ENCODE measurements at regions not wholly inside any gene's neighbourhood (a gene's known extent, or its start where the extent isn't known, plus 50 kb on each side); places are given as distances from the start of the nearest gene placed in this dataset.

DNA sequence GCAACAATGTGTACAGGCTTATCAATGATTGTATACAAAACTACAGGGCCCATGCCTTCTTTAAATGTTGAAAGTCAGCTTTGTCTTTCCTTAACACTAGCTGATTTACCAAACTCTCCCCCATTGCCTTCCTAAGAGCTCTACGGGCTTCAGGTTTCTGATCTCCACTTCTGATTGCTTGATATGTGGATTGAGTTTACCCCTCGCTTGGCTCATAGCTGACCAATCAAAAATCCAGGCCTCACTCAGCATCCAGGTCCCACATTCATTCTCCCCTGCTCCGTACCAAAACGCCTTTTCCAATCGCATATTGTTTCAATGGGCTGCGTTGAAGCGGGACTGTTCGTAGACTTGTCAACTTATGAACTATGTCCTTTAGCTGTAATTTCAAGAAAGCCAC is 195.1 kb upstream of the TOX3 start:
- no peak for TF ChIP-seq CTCF (optimal IDR thresholded peaks at IDR 0.05 in 1 of 3, IDR thresholded peaks at IDR 0.05 in 1 of 3, conservative IDR thresholded peaks at IDR 0.05 in 1 of 3; ENCODE audit: extremely low read depth in 1 of 3, insufficient read depth in 2 of 3, low read length in 3 of 3)
- TF ChIP-seq EZH2 (IDR thresholded peaks at IDR 0.05; ENCODE audit: low read length) = no peak

Data from keratinocyte (primary cell).